GM23338 (cell line): ENCODE measurements at regions not wholly inside any gene's neighbourhood (a gene's known extent, or its start where the extent isn't known, plus 50 kb on each side); places are given as distances from the start of the nearest gene placed in this dataset.

Experiments used
- ATAC-seq: fragments of 200-7000 bp; cut with Tn5 transposase; 3 replicates; pipeline ENCODE4 v1.9.1; 2020
- DNase-seq: peaks from one replicate; pipeline ENCODE4 v3.0.0-alpha.2; 2015; ENCODE audit warnings: low spot score
- H2AFZ ChIP-seq: fragments of 200-600 bp; sonication (generic); 2 replicates; pipeline ENCODE4 v1.8.0; 2016; ENCODE audit warnings: antibody characterized with exemption, mild to moderate bottlenecking, moderate library complexity
- H3F3A ChIP-seq: fragments of 200-600 bp; sonication (generic); replicated peaks from 2 replicates; pipeline ENCODE4 v1.8.0; 2017; ENCODE audit warnings: antibody characterized with exemption, mixed run types, low read depth
- H3K27ac ChIP-seq: fragments of 200-600 bp; sonication (generic); 2 replicates; pipeline ENCODE4 v1.6.1; 2016; ENCODE audit warnings: low read depth
- H3K27me3 ChIP-seq: fragments of 200-600 bp; sonication (generic); 2 replicates; pipeline ENCODE4 v1.8.0; 2016; ENCODE audit warnings: mild to moderate bottlenecking, mixed run types, moderate library complexity; ENCODE audit not compliant: insufficient read depth
- H3K36me3 ChIP-seq: fragments of 200-600 bp; sonication (generic); 2 replicates; pipeline ENCODE4 v1.8.0; 2016; ENCODE audit warnings: mild to moderate bottlenecking; ENCODE audit not compliant: insufficient read depth
- H3K4me1 ChIP-seq: fragments of 200-600 bp; sonication (generic); 2 replicates; pipeline ENCODE4 v1.8.0; 2016; ENCODE audit warnings: mild to moderate bottlenecking, moderate library complexity; ENCODE audit not compliant: insufficient read depth
- H3K4me2 ChIP-seq: fragments of 200-600 bp; sonication (generic); 2 replicates; pipeline ENCODE4 v1.7.1; 2017; ENCODE audit warnings: mixed run types
- H3K4me3 ChIP-seq: fragments of 200-600 bp; sonication (generic); 2 replicates; pipeline ENCODE4 v1.6.1; 2016; ENCODE audit warnings: mixed run types
- H3K79me2 ChIP-seq: fragments of 200-600 bp; sonication (generic); replicated peaks from 2 replicates; pipeline ENCODE4 v1.8.0; 2017; ENCODE audit warnings: mild to moderate bottlenecking; ENCODE audit not compliant: insufficient read depth
- H3K9me2 ChIP-seq: fragments of 200-600 bp; sonication (generic); 2 replicates; pipeline ENCODE4 v1.8.0; 2017; ENCODE audit not compliant: insufficient read depth
- H4K20me1 ChIP-seq: fragments of 200-600 bp; sonication (generic); replicated peaks from 2 replicates; pipeline ENCODE4 v1.8.0; 2017; ENCODE audit warnings: mild to moderate bottlenecking; ENCODE audit not compliant: insufficient read depth
- H3K27ac Mint-ChIP-seq: 2 replicates; pipeline ENCODE4 v1.8.0; 2020; ENCODE audit warnings: inconsistent platforms, mild to moderate bottlenecking, moderate library complexity, mixed read lengths
- H3K27me3 Mint-ChIP-seq: 3 replicates; pipeline ENCODE4 v1.8.0; 2022; ENCODE audit warnings: low read depth, mild to moderate bottlenecking, moderate library complexity, mixed read lengths, inconsistent platforms; ENCODE audit not compliant: insufficient read depth, poor library complexity
- H3K36me3 Mint-ChIP-seq: 3 replicates; pipeline ENCODE4 v1.8.0; 2021; ENCODE audit warnings: low read depth, mild to moderate bottlenecking, inconsistent platforms, moderate library complexity, mixed read lengths
- H3K4me1 Mint-ChIP-seq: 3 replicates; pipeline ENCODE4 v1.8.0; 2020; ENCODE audit warnings: mild to moderate bottlenecking, inconsistent platforms, mixed read lengths
- H3K4me3 Mint-ChIP-seq: 3 replicates; pipeline ENCODE4 v1.8.0; 2021; ENCODE audit warnings: moderate library complexity, mild to moderate bottlenecking, inconsistent platforms, mixed read lengths
- H3K9me3 Mint-ChIP-seq: 3 replicates; pipeline ENCODE4 v1.8.0; 2020; ENCODE audit warnings: moderate library complexity, mild to moderate bottlenecking, inconsistent platforms, mixed read lengths
- CREB1 ChIP-seq: fragments of 250-450 bp; sonication (Bioruptor Pico); IDR thresholded peaks from 2 replicates; pipeline ENCODE4 v1.5.0; 2020; ENCODE audit warnings: low read depth, mild to moderate bottlenecking, moderate library complexity
- CTCF ChIP-seq, 2 experiments: fragments of 200-600 bp in 1 of 2; sonication (generic) in 1 of 2; conservative IDR thresholded peaks; 2 replicates each; pipeline versions ENCODE4 v1.5.1 to v1.6.1; 2016 to 2017; ENCODE audit warnings: antibody characterized with exemption in 2 of 2, low read depth in 2 of 2, mild to moderate bottlenecking in 2 of 2, moderate library complexity in 1 of 2
- ETS1 ChIP-seq: IDR thresholded peaks from 2 replicates; pipeline ENCODE4 v1.6.1; 2016; ENCODE audit warnings: antibody characterized with exemption
- EZH2 ChIP-seq: fragments of 200-600 bp; sonication (generic); IDR thresholded peaks from one replicate; pipeline ENCODE4 v1.8.0; 2017; ENCODE audit warnings: antibody characterized with exemption, mild to moderate bottlenecking, low read depth; ENCODE audit not compliant: unreplicated experiment
- EZH2phosphoT487 ChIP-seq: fragments of 200-600 bp; sonication (generic); IDR thresholded peaks from one replicate; pipeline ENCODE4 v1.8.1; 2018; ENCODE audit warnings: antibody characterized with exemption; ENCODE audit not compliant: unreplicated experiment
- JUNB ChIP-seq: IDR thresholded peaks from one replicate; pipeline ENCODE4 v1.6.1; 2016; ENCODE audit warnings: antibody characterized with exemption; ENCODE audit not compliant: unreplicated experiment
- NANOG ChIP-seq: IDR thresholded peaks from 2 replicates; pipeline ENCODE4 v1.6.1; 2016; ENCODE audit warnings: antibody characterized with exemption, borderline replicate concordance
- POLR2AphosphoS5 ChIP-seq: IDR thresholded peaks from 2 replicates; pipeline ENCODE4 v1.6.1; 2016; ENCODE audit warnings: antibody characterized with exemption, low read depth
- REST ChIP-seq: IDR thresholded peaks from one replicate; pipeline ENCODE4 v1.6.1; 2018; ENCODE audit warnings: antibody characterized with exemption; ENCODE audit not compliant: unreplicated experiment
- STAT1 ChIP-seq: IDR thresholded peaks from one replicate; pipeline ENCODE4 v1.6.1; 2016; ENCODE audit warnings: antibody characterized with exemption; ENCODE audit not compliant: unreplicated experiment
- ZNF114 ChIP-seq: fragments of 250-450 bp; sonication (Bioruptor Pico); IDR thresholded peaks from 2 replicates; pipeline ENCODE4 v1.5.0; 2020; ENCODE audit warnings: mild to moderate bottlenecking, moderate library complexity
- ZNF331 ChIP-seq: fragments of 250-450 bp; sonication (Bioruptor Pico); IDR thresholded peaks from 2 replicates; pipeline ENCODE4 v1.5.0; 2020; ENCODE audit warnings: low read depth, mild to moderate bottlenecking, moderate library complexity
- ZNF462 ChIP-seq: fragments of 250-450 bp; sonication (Bioruptor Pico); IDR thresholded peaks from 2 replicates; pipeline ENCODE4 v1.5.0; 2020; ENCODE audit warnings: mild to moderate bottlenecking, moderate library complexity

GRCh38 chr10:52599551-52600200 lies 172.9 kb downstream of the MBL2 start:
- H2AFZ ChIP-seq = no peak overlapping the region
- no peak overlapping the region for H3K4me2 ChIP-seq

More at GRCh38 chr10:52599551-52600200, 172.9 kb downstream of the MBL2 start:
- ATAC-seq = no peak
- no peaks in the 10 kb centered on the region for H3K36me3 Mint-ChIP-seq
- Histone ChIP-seq H3K27me3 (no peaks in the 10 kb centered on the region), H3K4me3 (no peak overlapping the region), H3K9me2 (no peaks in the 10 kb centered on the region), H3F3A (no peaks in the 10 kb centered on the region), H3K79me2 (no peaks in the 10 kb centered on the region), H3K27ac (no peak overlapping the region), H4K20me1 (no peaks in the 10 kb centered on the region), H3K36me3 (no peaks in the 10 kb centered on the region), H3K4me1 (no peaks in the 10 kb centered on the region)
- TF ChIP-seq ZNF462 (CRISPR knock-in tag) (no peak), EZH2phosphoT487 (no peak), JUNB (no peak), CTCF (conservative IDR thresholded peaks at IDR 0.05; ENCODE audit: low read depth in 2 of 2) (no peak), ZNF114 (CRISPR knock-in tag) (no peak), CREB1 (CRISPR knock-in tag) (no peak), POLR2AphosphoS5 (no peak), REST (no peak), ETS1 (no peak), NANOG (no peak), EZH2 (no peak), STAT1 (no peak), ZNF331 (CRISPR knock-in tag) (no peak)
- no peak overlapping the region for H3K27ac Mint-ChIP-seq
- no peak overlapping the region for H3K4me3 Mint-ChIP-seq
- peaks cover 5% of the 10 kb centered on the region for H3K27me3 Mint-ChIP-seq
- H3K9me3 Mint-ChIP-seq = no peaks in the 10 kb centered on the region
- no peaks in the 10 kb centered on the region for H3K4me1 Mint-ChIP-seq
- no peak for DNase-seq
